ENCODE measurements at regions not wholly inside any gene's neighbourhood (a gene's known extent, or its start where the extent isn't known, plus 50 kb on each side); places are given as distances from the start of the nearest gene placed in this dataset.

DNA sequence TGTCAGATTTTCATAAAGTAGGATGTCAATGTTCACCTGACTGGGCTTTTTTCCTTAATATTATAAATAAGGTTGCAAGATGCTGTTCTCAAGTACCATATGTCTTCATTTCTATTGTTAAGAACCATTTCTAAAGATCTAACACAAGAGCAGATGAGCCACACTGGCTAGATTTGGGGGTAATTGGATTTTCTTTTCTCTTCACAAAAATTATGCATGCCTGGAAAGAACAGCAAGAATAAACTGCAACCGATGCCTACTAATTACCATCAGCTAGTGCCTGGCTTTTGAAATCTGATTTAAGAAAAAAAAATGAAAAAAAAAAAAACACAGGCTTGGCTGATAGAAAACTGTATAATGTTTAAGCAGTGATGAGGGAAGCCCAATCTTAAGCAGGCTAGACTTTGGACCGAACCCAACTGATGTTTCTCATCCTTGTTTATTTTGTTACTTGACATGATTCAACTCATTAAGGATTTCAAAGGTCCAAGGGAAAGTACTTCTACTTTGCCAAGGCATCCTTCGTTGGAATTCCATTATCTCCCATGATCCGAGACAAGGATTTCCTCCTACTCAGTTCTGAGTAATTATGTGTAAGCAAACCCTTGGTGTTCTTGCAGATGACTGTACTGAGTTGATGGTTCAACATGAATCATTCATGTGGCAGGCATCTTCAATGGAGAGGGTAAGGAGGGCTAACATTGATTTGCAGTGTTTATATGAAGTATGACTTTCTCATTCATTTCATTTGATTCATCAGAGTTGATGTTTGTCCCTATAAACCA is 300.5 kb downstream of the SPRY2 start:
- in situ Hi-C loops (cut with MboI; ENCODE audit: low sequenced_read_pairs) = no loop called here

GRCh38 chr13:80039000-80039399 is 301.9 kb downstream of the SPRY2 start:
- in situ Hi-C loops (cut with MboI; ENCODE audit: low sequenced_read_pairs) = no loop called here

DNA sequence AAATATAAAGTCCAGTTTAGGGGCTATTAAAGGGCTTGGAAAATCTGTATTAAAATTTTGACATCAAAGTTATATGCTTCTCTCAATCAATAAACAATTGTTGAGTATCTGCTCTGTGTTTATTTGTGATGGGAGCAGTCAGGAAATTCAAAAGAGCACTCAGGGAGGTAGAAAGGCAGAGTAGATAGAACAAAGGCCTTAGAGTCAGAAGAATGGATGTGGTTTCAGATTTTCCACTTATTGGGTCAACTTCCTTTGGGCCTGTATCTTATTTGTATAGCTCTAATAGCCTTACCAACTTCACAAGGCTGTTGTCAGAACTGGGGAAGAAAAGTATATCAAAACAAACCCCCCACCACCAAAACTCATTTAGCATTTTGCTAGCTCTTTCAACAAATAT is 302.6 kb downstream of the SPRY2 start:
- in situ Hi-C loops (cut with MboI; ENCODE audit: low sequenced_read_pairs) = no loop called here

GRCh38 chr13:80037505-80037888 is 303.4 kb downstream of the SPRY2 start:
- in situ Hi-C loops (cut with MboI; ENCODE audit: low sequenced_read_pairs) = no loop called here

- in situ Hi-C loops (cut with MboI; ENCODE audit: low sequenced_read_pairs) = no loop called here
Observed at GRCh38 chr13:80036845-80037504, 304.0 kb downstream of the SPRY2 start.

DNA sequence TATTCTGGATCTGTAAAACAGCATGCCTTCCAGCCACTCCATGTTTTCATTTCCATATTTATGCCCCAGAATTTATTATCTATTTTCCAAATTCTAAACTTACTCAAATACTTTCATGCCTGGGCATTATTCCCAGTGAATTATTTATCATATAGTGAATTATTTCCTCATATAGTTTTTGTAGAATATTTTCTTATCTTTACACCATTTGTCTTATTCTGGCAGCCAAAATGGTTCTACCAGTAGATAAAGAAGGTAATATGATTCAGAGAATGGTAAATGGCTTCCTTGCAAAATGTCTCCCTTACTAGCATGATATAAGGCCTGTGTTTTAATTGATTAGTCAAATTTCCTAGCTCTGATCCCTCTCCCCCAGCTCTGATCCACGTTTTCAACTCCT is 305.8 kb downstream of the SPRY2 start:
- in situ Hi-C loops (cut with MboI; ENCODE audit: low sequenced_read_pairs) = no loop called here

DNA sequence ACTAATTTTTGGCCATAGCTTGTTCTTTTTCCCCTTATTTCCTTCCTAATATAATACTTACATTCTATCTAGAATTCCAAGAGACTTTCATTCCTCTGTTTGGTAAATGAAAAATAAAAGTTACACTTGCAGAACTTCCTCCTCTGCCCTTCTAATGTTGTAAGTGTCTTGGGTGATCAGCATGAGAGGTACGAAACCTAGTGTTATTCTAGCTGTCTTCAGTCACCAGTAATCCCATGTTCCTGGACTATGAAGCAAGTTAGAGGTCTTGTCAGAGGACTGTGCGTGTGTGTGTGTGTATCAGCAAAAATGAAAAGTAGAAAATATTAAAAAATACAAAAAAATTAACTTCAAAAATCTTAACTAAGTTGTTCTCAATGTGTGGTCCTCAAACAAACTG is 307.0 kb downstream of the SPRY2 start:
- in situ Hi-C loops (cut with MboI; ENCODE audit: low sequenced_read_pairs) = no loop called here

GRCh38 chr13:80033286-80033685 is 307.6 kb downstream of the SPRY2 start:
- in situ Hi-C loops (cut with MboI; ENCODE audit: low sequenced_read_pairs) = no loop called here

GRCh38 chr13:80030491-80030890 is 310.4 kb downstream of the SPRY2 start:
- in situ Hi-C loops (cut with MboI; ENCODE audit: low sequenced_read_pairs) = no loop called here

DNA sequence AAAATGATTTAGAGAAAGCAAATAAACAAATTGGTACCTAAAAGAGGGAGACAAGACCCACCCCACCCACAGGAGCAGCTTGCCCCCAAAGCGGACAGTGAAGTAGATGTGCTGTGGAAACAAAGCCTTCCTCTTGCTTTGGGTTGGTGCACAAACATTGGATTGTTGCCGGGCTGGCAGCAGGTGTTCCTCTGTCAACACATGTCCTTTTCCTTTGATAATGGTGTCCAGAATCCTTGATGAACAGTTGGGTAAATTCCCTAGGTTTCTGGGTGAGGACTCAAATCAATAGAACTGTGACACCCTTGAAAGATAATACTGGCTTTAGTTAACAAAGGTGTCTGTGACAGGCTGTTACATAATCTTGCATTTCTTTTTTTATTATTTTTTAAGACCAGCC is 311.8 kb downstream of the SPRY2 start:
- in situ Hi-C loops (cut with MboI; ENCODE audit: low sequenced_read_pairs) = no loop called here

DNA sequence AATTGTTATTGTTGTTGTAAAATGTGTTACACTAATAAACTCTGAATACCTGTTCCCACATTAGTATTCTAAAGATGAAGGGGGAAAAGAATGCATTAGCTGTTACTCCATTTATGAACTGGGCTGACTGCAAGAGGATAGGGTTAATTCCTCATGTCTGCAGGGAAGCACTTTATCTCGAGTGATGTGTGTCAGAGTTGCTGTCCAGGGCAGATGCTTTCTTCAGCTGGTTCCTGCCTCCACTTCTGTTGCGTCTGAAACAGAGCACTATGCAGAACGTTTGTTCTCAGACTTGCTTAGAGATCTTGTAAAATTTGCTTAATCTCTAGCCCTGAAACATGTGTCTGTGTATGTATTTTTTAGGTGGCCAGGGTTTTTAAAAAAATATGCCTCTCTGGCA is 318.8 kb downstream of the SPRY2 start:
- in situ Hi-C loops (cut with MboI; ENCODE audit: low sequenced_read_pairs) = no loop called here

GRCh38 chr13:80012251-80012650 is 328.7 kb downstream of the SPRY2 start:
- in situ Hi-C loops (cut with MboI; ENCODE audit: low sequenced_read_pairs) = no loop called here

GRCh38 chr13:80011448-80012212 is 329.3 kb downstream of the SPRY2 start:
- in situ Hi-C loops (cut with MboI; ENCODE audit: low sequenced_read_pairs) = no loop called here

- in situ Hi-C loops (cut with MboI; ENCODE audit: low sequenced_read_pairs) = no loop called here
Observed at GRCh38 chr13:80010846-80011245, 330.1 kb downstream of the SPRY2 start.

DNA sequence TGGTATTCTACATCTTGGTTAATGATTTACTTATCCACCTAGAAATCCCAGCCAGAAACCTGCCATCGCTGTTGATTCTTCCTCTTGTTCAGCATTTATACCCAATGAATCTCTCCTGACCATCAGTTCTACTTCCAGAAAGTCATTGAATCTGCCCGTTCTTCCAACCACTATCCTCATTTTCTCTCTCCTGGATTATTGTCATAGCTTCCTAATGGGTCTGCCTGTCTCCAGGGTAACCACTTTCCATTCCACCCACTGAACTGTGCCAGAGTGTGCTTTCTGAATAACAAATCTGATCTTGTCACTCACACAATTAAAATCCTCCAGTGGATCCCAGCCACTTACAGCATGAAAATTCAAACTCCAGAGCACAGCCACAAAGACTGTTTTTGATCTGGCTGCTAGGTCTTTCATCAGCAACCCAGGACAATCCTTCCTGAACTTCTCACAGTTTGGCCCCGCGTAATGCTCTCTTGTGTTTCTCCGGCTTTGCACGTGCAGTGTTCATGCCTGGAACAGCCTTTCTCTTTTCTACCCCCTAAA is 330.6 kb downstream of the SPRY2 start:
- in situ Hi-C loops (cut with MboI; ENCODE audit: low sequenced_read_pairs) = no loop called here

GRCh38 chr13:80009760-80010159 is 331.2 kb downstream of the SPRY2 start:
- in situ Hi-C loops (cut with MboI; ENCODE audit: low sequenced_read_pairs) = no loop called here

GRCh38 chr13:80006940-80007339 is 334.0 kb downstream of the SPRY2 start:
- in situ Hi-C loops (cut with MboI; ENCODE audit: low sequenced_read_pairs) = no loop called here

DNA sequence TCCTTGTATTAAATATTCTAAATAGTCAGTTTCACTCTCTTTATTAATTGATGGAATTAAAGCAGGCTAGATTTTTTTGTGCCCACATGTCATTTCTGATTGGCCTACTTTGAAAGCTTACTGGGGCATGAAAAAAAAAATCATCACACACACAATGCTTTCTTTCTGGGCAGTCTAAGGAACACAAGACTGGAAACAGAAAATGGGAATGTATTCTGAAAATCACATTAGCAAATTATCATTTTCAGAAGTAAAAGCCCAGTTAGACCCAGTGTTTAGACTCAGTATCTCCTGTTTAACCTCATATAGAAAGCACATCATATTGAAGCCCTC is 339.4 kb downstream of the SPRY2 start:
- in situ Hi-C loops (cut with MboI; ENCODE audit: low sequenced_read_pairs) = no loop called here

DNA sequence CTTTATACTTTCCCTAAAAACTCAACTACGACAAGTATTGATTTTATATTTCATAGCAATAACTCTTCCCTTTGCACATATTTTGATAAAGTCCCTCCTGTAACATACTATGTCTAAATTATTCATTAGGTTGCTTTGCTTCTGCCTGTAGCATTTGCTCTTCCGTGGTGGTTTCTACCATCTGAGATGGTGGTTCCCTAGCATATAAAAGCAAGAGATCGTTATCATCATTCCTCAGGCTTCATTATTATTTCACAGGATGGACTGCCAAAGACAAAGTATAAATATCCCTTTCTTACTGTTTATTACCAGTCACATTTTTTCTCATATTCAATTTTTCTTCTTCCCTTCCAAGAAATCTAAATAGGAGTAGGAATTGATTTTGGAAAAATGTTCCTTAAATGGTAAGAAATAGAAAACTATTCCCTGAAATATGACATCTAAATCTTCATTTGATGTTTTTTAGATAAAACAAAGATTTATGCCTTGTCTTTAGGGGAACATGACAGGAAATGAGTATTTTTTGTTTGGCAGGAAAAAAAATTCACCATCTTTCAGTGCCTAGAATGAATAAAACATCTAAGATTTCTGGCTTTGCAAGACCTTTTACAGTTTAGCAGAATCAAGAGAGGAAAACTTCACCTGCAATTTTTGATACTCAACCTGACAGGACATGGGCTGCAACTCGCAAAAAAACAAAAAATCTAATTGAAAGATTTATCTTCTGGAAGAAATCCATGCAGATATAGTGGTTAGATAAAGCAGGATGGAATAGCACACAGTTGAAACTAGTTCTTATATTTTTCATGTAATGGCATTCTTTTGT is 340.0 kb downstream of the SPRY2 start:
- in situ Hi-C loops (cut with MboI; ENCODE audit: low sequenced_read_pairs) = no loop called here

DNA sequence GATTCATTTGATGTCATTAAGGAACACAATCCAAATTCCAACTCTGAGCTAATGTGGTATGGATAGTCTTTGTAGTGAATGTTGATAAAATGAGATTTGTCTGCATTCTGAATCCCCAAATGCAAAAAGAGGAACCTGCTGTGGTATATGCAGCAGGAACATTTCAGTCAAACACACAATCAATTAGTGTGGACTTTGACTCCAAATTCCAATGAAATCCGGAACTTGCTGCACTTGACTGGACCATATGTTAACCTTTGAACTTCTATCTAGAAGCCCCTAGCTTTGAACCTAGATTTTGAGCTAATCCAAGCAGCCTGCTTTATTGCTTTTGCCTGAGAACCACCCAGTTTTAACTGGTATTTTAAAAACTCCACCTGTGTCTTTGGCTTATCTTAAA is 341.3 kb downstream of the SPRY2 start:
- in situ Hi-C loops (cut with MboI; ENCODE audit: low sequenced_read_pairs) = no loop called here

DNA sequence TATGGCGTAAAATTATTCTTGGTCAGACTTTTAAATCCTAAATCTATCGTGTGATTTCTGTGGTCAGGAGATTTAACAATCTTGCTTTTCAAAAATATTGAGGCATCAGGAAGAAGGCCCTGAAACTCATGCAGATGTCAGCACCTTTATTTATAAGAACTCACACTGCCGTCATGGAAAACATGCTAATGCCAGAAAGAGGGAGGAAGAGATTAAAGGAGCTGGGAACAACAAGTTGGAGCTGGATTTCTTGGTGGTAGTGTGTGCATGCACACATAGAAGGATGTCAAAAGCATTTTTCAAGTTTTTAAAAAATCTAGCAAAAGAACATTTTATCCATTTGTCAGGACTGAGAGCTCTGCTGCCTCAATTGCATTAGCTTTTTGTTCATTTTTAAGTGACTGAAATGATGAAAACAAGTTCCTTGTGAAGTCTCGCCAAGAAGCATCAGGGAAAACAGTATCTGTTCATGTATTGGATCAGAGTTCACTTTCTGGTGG is 342.5 kb downstream of the SPRY2 start:
- in situ Hi-C loops (cut with MboI; ENCODE audit: low sequenced_read_pairs) = no loop called here

Data from HL-60/S4 treated with phorbol 12-myristate 13-acetate at 8.2 ng/mL for 4 days and 3 days (cell line).